NCI-H1092 treated with DMSO at 0.1 percent for 48 hours (cell line): ENCODE measurements at regions not wholly inside any gene's neighbourhood (a gene's known extent, or its start where the extent isn't known, plus 50 kb on each side); places are given as distances from the start of the nearest gene placed in this dataset.

Source experiments
- DNase-seq: peaks from one replicate; lab custom pipeline; 2025; lab: John Stamatoyannopoulos, UW

DNA sequence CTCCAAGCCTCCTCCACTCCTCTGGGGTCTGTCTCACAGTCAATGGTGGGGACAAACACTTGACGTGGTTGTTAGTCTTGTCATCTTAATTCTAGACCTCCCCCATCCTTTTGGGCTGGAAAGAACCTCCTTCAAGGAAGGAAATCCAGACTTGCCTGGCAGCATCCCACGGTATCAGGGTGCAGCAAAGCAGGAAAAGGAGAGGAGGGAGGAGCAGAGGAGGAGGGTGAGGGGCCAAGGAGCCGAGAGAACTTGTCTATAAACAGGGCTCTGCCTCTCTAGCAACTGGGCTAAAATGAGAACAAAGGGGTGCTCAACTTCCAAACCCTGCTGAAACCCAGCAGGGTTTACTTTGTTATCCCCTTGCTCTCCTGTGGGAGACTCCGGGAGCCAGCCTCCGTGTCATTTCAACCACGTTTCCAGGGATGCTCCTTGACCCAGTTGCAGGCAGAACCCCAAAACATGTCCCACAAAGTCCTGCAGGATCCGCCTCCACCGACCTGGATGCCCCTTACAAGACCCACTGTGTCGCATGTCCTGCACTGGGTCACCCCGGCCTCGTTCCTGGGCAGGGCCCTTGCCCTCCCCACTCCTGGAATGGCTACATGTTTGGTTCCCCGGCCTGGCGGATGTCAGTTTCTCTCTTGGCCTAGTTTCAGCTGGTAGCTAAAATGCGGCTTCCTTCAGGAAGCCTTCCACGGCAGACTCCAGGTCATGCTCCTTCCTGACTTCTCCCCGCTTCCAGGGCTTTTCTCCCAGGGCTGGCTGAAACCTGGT, 69.7 kb upstream of the MGMT start:
- no peak for DNase-seq

- DNase-seq, result no peak
These were observed 68.3 kb upstream of the MGMT start for GRCh38 chr10:129398711-129399141.

- no peak for DNase-seq
These were observed 66.6 kb upstream of the MGMT start for GRCh38 chr10:129400426-129400825.

DNA sequence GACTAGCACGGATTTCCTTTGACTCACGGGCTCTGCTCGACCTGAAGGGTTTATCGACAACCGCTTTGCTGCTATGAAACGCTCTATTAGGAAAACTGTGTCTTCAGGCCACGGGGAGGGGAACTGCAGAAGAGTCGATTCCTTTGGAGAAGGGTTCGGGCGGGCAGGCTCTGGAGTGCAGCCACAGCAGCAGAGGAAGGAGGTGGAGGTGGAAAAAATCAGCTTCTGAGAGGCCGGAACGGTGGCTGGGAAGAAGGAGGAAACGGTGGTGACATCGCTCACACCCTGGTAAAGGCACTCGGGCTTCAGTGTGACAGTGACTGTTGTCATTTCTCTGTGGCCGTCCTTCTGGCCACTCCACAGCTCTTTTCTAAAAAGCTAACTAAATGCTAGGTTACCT, 64.6 kb upstream of the MGMT start:
- no peak for DNase-seq

- DNase-seq, result no peak
These were observed 63.0 kb upstream of the MGMT start for GRCh38 chr10:129404091-129404490.

- DNase-seq, result no peak
These were observed 61.7 kb upstream of the MGMT start for GRCh38 chr10:129405389-129405788.

- no peak for DNase-seq
These were observed 56.2 kb upstream of the MGMT start for GRCh38 chr10:129410688-129411392.

- DNase-seq, result no peak
These were observed 55.7 kb upstream of the MGMT start for GRCh38 chr10:129411393-129411705.

DNA sequence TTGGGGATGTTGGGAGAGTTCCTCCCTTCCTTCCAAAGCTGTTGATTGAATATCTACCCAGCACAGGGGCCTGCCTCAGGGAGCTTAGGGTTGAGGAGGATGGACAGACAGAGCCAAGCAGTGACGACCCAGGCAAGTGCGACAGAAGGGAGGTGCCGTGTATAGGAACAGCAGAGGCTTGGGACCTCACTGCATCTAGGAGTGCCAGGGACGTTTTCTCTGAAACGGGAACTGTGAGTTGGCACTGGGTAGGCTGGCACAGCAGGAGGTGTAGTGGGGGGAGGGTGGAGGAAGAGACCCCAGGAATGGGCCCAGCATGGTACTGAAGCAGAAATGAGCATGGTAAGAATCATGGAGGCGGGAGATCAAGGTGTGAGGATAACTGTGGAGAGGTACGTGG, 55.3 kb upstream of the MGMT start:
- no peak for DNase-seq

DNA sequence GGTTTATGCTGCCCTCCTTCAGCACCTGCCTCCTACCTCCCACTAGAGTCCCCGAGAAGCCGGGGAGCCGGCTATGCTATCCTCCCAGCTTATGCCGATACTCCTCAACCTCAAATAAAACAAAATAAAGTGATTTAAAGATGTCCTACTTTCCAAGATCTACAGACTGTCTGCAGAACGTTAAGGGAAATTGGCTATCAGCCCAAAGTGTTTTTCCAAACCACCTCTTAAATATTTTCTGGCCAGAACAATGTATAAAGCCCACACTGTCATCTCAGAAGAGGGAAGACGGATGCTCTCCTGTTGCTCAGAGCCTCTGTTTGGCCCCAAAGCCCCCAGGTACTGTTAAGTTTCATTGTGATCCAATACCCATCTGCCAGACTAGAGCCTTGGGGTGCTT, 54.0 kb upstream of the MGMT start:
- DNase-seq, result no peak

- no peak for DNase-seq
These were observed 51.6 kb upstream of the MGMT start for GRCh38 chr10:129415215-129416140.

- DNase-seq, result no peak
These were observed 50.9 kb upstream of the MGMT start for GRCh38 chr10:129416155-129416554.

DNA sequence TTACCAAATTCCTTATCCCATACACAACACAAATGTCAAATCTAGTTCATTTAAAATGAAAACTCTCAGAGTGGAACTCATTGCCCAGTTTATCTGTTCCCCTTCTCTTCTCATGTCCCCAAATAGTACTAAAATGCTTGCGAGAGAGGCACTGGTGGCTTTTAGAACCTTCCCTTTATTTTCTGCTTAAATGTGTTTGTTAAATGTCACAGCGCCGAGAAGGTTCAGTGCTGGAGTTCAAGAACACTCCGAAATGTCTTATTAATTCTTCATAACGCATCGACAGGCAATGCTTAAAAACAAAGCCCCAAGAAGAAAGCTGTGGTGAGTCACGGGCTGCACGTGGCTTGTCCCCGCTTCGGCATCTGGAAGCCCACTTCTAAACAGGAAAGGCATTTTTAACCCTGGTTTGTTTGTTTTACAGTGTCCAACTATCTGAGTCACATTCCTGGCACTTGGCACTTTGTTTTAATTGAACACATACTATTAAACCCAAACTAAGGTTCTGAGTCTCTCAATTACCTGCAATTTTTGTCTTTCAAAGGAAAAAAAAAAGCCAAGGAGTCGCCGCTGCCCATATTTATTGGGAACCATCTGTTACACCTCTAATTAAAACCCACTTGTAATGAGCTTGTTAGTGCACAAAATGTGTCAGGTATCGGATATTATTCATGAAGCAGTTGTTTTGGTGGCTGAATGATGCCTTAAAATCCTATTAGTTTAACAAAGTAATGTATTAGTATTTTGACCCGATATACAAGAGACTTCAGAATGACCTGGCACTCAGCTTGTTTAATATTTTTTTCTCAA, 49.9 kb upstream of the MGMT start:
- DNase-seq, result no peak
